ENCODE measurements at regions not wholly inside any gene's neighbourhood (a gene's known extent, or its start where the extent isn't known, plus 50 kb on each side); places are given as distances from the start of the nearest gene placed in this dataset.

DNA sequence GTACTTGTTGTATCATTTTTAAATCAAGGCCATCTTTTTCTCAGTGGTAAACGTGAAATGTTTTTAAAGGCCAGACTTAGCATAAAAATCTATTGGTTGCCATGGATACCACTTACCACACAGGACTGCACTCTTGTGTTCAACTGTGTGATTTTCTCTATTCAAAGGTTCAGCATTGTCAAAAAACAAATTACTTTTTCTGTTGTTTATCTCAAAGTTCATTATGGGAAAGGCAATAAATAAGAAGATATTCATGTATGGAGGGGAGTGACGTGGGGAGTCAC, 231.0 kb upstream of the GATB start:
- no peak overlapping the region for H2AFZ ChIP-seq (replicated peaks)
- no peaks in the 10 kb centered on the region for H3F3A ChIP-seq (ENCODE audit: low read depth)
- no peak overlapping the region for H3K4me3 ChIP-seq
- Mint-ChIP-seq H3K9me3 (no peaks in the 10 kb centered on the region), H3K4me1 (peaks cover 15% of the 10 kb centered on the region), H3K4me3 (no peak overlapping the region), H3K36me3 (no peaks in the 10 kb centered on the region), H3K27ac (no peak overlapping the region), H3K27me3 (ENCODE audit: insufficient read depth, low read depth) (no peaks in the 10 kb centered on the region)
- no peaks in the 10 kb centered on the region for H3K79me2 ChIP-seq (ENCODE audit: low read depth)
- H3K27me3 ChIP-seq: no peaks in the 10 kb centered on the region
- no peaks in the 10 kb centered on the region for H3K36me3 ChIP-seq
- H3K4me1 ChIP-seq: peaks cover 5% of the 10 kb centered on the region
- H3K4me2 ChIP-seq: no peak overlapping the region
- no peaks in the 10 kb centered on the region for H4K20me1 ChIP-seq (ENCODE audit: low read depth)
- no peak overlapping the region for H3K27ac ChIP-seq
- TF ChIP-seq, protein P1, sequence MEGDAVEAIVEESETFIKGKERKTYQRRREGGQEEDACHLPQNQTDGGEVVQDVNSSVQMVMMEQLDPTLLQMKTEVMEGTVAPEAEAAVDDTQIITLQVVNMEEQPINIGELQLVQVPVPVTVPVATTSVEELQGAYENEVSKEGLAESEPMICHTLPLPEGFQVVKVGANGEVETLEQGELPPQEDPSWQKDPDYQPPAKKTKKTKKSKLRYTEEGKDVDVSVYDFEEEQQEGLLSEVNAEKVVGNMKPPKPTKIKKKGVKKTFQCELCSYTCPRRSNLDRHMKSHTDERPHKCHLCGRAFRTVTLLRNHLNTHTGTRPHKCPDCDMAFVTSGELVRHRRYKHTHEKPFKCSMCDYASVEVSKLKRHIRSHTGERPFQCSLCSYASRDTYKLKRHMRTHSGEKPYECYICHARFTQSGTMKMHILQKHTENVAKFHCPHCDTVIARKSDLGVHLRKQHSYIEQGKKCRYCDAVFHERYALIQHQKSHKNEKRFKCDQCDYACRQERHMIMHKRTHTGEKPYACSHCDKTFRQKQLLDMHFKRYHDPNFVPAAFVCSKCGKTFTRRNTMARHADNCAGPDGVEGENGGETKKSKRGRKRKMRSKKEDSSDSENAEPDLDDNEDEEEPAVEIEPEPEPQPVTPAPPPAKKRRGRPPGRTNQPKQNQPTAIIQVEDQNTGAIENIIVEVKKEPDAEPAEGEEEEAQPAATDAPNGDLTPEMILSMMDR (IDR thresholded peaks at IDR 0.05): no peak
- TF ChIP-seq EZH2phosphoT487 (IDR thresholded peaks at IDR 0.05) (no peak), EZH2 (IDR thresholded peaks at IDR 0.05) (no peak)
- DNase-seq (ENCODE audit: low spot score): no peak
- no peaks in the 10 kb centered on the region for H3K9me3 ChIP-seq (ENCODE audit: low read depth)
- H3K9ac ChIP-seq: no peak overlapping the region

DNA sequence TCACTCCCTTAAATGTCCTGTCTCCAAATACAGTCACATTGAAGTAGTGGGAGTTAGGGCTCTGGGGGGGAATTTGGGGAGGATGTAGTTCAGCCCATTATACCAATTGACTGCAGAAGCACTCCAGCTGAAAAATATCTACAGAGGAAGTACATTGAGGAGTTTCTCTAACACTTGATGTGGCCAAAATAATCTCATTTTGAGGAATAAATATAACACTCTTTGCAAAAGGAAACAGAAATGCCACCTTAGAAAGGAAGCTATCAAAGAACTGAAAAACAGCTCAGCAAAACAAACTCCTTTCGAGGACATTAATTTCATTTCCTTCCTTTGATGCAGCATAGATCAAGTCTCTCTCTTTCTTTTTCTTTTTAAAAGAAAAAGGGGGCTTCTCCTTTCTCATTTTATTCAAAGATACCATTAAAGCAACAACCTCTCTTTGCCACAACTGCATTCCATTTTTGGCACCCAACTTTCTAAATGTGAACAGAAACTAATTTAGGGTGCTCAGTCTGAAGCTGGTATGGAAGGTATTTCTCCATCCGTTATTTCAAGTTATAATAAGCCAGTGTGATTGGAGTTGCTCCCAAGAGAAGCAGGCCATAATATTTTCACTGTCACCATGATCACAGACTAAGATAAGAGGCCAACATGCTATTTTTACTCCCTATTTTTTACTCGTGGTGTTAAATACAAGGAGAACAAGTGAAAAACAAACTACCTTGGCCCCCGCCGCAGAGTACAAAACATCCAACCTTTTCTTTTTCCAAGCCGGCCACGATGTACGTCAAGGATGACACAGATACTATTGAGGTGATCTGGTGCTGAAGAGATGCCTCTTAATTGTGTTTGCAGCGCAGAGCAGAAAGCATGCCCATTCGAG, 230.4 kb upstream of the GATB start:
- H3K9me3 ChIP-seq (ENCODE audit: low read depth): no peaks in the 10 kb centered on the region
- TF ChIP-seq, protein P1 (IDR thresholded peaks at IDR 0.05): no peak
- no peak for TF ChIP-seq EZH2 (IDR thresholded peaks at IDR 0.05)
- no peak for TF ChIP-seq EZH2phosphoT487 (IDR thresholded peaks at IDR 0.05)
- peaks cover 15% of the 10 kb centered on the region for H3K4me1 Mint-ChIP-seq
- H3K27ac Mint-ChIP-seq: no peak overlapping the region
- no peak overlapping the region for H3K4me2 ChIP-seq
- no peaks in the 10 kb centered on the region for H3K36me3 Mint-ChIP-seq
- no peak for DNase-seq (ENCODE audit: low spot score)
- H3K27me3 ChIP-seq: no peaks in the 10 kb centered on the region
- H3K4me3 Mint-ChIP-seq: no peak overlapping the region
- no peak overlapping the region for H2AFZ ChIP-seq (replicated peaks)
- H3F3A ChIP-seq (ENCODE audit: low read depth): no peaks in the 10 kb centered on the region
- H3K36me3 ChIP-seq: no peaks in the 10 kb centered on the region
- H3K4me3 ChIP-seq: no peak overlapping the region
- no peaks in the 10 kb centered on the region for H3K9me3 Mint-ChIP-seq
- no peaks in the 10 kb centered on the region for H3K79me2 ChIP-seq (ENCODE audit: low read depth)
- H4K20me1 ChIP-seq (ENCODE audit: low read depth): no peaks in the 10 kb centered on the region
- no peak overlapping the region for H3K27ac ChIP-seq
- no peak overlapping the region for H3K9ac ChIP-seq
- peaks cover 5% of the 10 kb centered on the region for H3K4me1 ChIP-seq
- no peaks in the 10 kb centered on the region for H3K27me3 Mint-ChIP-seq (ENCODE audit: insufficient read depth, low read depth)

DNA sequence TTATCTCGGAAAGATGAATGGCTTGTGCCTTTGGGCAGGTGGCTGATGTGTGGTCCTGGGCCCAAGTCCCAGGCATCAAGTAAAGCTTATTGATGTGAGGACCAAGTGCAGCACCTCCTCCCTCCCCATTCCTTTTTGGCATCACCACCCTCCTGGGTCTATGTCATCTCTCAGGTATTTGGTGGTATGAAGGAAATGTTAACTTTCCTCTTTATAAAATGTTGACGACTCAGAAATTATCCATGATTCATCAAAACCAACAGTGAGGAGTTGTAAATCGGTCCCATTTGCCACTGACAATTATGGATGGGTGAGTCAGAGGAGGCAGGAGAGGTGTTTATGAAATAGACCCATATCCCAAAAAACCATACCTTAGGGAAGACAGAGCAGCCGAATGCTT, 229.4 kb upstream of the GATB start:
- Histone ChIP-seq H4K20me1 (ENCODE audit: low read depth) (no peaks in the 10 kb centered on the region), H2AFZ (replicated peaks) (no peak overlapping the region), H3K4me2 (no peak overlapping the region), H3K4me1 (peaks cover 5% of the 10 kb centered on the region), H3K27ac (no peak overlapping the region), H3K4me3 (no peak overlapping the region), H3K9ac (no peak overlapping the region), H3K9me3 (ENCODE audit: low read depth) (no peaks in the 10 kb centered on the region), H3K27me3 (no peaks in the 10 kb centered on the region), H3K79me2 (ENCODE audit: low read depth) (no peaks in the 10 kb centered on the region), H3F3A (ENCODE audit: low read depth) (no peaks in the 10 kb centered on the region), H3K36me3 (no peaks in the 10 kb centered on the region)
- no peaks in the 10 kb centered on the region for H3K36me3 Mint-ChIP-seq
- DNase-seq (ENCODE audit: low spot score): no peak
- H3K9me3 Mint-ChIP-seq: no peaks in the 10 kb centered on the region
- TF ChIP-seq EZH2 (IDR thresholded peaks at IDR 0.05): no peak
- TF ChIP-seq, protein P1 (IDR thresholded peaks at IDR 0.05): no peak
- TF ChIP-seq EZH2phosphoT487 (IDR thresholded peaks at IDR 0.05): no peak
- H3K4me1 Mint-ChIP-seq: peaks cover 15% of the 10 kb centered on the region
- H3K27ac Mint-ChIP-seq: no peak overlapping the region
- H3K27me3 Mint-ChIP-seq (ENCODE audit: insufficient read depth, low read depth): no peaks in the 10 kb centered on the region
- no peak overlapping the region for H3K4me3 Mint-ChIP-seq
